AG20443 (cell line): ENCODE measurements at regions not wholly inside any gene's neighbourhood (a gene's known extent, or its start where the extent isn't known, plus 50 kb on each side); places are given as distances from the start of the nearest gene placed in this dataset.
A peak's percentile ranks its signal among the peaks of the same experiment; 100 is the strongest.
"Not testable (repeated sequence)": the region's sequence is repeated elsewhere in the genome, so short reads cannot be mapped to it uniquely, and the experiment has no call there.

Experiments used
- DNase-seq: peaks from one replicate; pipeline ENCODE4 v3.0.0; 2012; ENCODE audit warnings: low spot score, mixed read lengths

GRCh38 chr7:136530831-136531230, 337.6 kb upstream of the CHRM2 start:
- DNase-seq = no peak

- peak; percentile 58 for DNase-seq
These were observed 340.1 kb upstream of the CHRM2 start for GRCh38 chr7:136528329-136528728.

- no peak for DNase-seq
These were observed 340.9 kb upstream of the CHRM2 start for GRCh38 chr7:136527554-136527953.

- DNase-seq = no peak
These were observed 341.9 kb upstream of the CHRM2 start for GRCh38 chr7:136526408-136527105.

- DNase-seq = peak; percentile 28
These were observed 344.9 kb upstream of the CHRM2 start for GRCh38 chr7:136523571-136523970.

- no peak for DNase-seq
These were observed 350.5 kb upstream of the CHRM2 start for GRCh38 chr7:136517971-136518370.

GRCh38 chr7:136514776-136515175, 353.7 kb upstream of the CHRM2 start:
- no peak for DNase-seq

GRCh38 chr7:136513744-136514143, 354.7 kb upstream of the CHRM2 start:
- DNase-seq = no peak

GRCh38 chr7:136509466-136509865, 359.0 kb upstream of the CHRM2 start:
- no peak for DNase-seq

GRCh38 chr7:136502162-136502561, 366.3 kb upstream of the CHRM2 start:
- DNase-seq = no peak

- DNase-seq = no peak
These were observed 367.3 kb upstream of the CHRM2 start for GRCh38 chr7:136501151-136501550.

- DNase-seq = no peak
These were observed 371.9 kb upstream of the CHRM2 start for GRCh38 chr7:136496551-136496950.

- DNase-seq = no peak
These were observed 373.4 kb upstream of the CHRM2 start for GRCh38 chr7:136495081-136495480.

- no peak for DNase-seq
These were observed 376.1 kb upstream of the CHRM2 start for GRCh38 chr7:136492366-136492765.

GRCh38 chr7:136489808-136490207, 378.6 kb upstream of the CHRM2 start:
- no peak for DNase-seq

- DNase-seq = no peak
These were observed 387.6 kb upstream of the CHRM2 start for GRCh38 chr7:136480901-136481300.

- DNase-seq = no peak
These were observed 388.5 kb upstream of the CHRM2 start for GRCh38 chr7:136479922-136480321.

- DNase-seq = no peak
These were observed 398.3 kb upstream of the CHRM2 start for GRCh38 chr7:136470179-136470578.

- DNase-seq = no peak
These were observed 415.5 kb upstream of the CHRM2 start for GRCh38 chr7:136452949-136453348.

GRCh38 chr7:136446751-136447150, 421.7 kb upstream of the CHRM2 start:
- DNase-seq = no peak

- no peak for DNase-seq
These were observed 426.6 kb upstream of the CHRM2 start for GRCh38 chr7:136441835-136442234.

GRCh38 chr7:136431736-136432135, 436.7 kb upstream of the CHRM2 start:
- not testable (repeated sequence) for DNase-seq

- no peak for DNase-seq
These were observed 444.4 kb upstream of the CHRM2 start for GRCh38 chr7:136424058-136424457.

GRCh38 chr7:136419740-136420139, 442.6 kb upstream of the MTPN start:
- DNase-seq = not testable (repeated sequence)
